GM12878 (cell line): ENCODE measurements at regions not wholly inside any gene's neighbourhood (a gene's known extent, or its start where the extent isn't known, plus 50 kb on each side); places are given as distances from the start of the nearest gene placed in this dataset.

Experiments
- ATAC-seq: fragments of 200-7000 bp; cut with Tn5 transposase; 3 replicates; pipeline ENCODE4 v1.9.1; 2020; ENCODE audit warnings: mild to moderate bottlenecking, moderate library complexity
- BruUV-seq: library from RNA; stranded (reverse); fragments of 400-500 nt; replicated peaks from 2 replicates; lab custom pipeline; 2021; lab: Mats Ljungman, UMichigan
- CTCF ChIA-PET: fragments of 300-600 bp; sonication (Branson Sonifier 250); formaldehyde crosslinking; extraction: SDS; loops from one replicate; lab custom pipeline; 2021; ENCODE audit warnings: inconsistent platforms; lab: Yijun Ruan, JAX
- POLR2A ChIA-PET: fragments of 350-600 bp; formaldehyde crosslinking; extraction: SDS; loops from one replicate; lab custom pipeline; 2021; ENCODE audit warnings: inconsistent platforms; lab: Charles Lee
- RAD21 ChIA-PET: fragments of 300-600 bp; sonication (Branson Sonifier 250); formaldehyde crosslinking; loops from one replicate; lab custom pipeline; 2023; ENCODE audit warnings: antibody characterized with exemption; ENCODE audit not compliant: unreplicated experiment; lab: Charles Lee
- SMC1A ChIA-PET: fragments of 300-600 bp; sonication (Branson Sonifier 250); formaldehyde crosslinking; loops from one replicate; lab custom pipeline; 2023; ENCODE audit not compliant: unreplicated experiment, uncharacterized antibody; lab: Charles Lee
- DNase-seq: peaks from one replicate; pipeline ENCODE4 v3.0.0-alpha.2; 2011; ENCODE audit warnings: low read depth, low spot score
- FAIRE-seq: peaks from 3 replicates; lab custom pipeline; 2011; peaks lifted over from hg19 to GRCh38; lab: Jason Lieb, UNC
- H2AFZ ChIP-seq: 2 replicates; pipeline ENCODE4 v1.6.0; 2011; ENCODE audit warnings: low read depth, low read length, control low read depth; ENCODE audit not compliant: control insufficient read depth
- H3K27ac ChIP-seq: 2 replicates; pipeline ENCODE4 v1.5.1; 2011; ENCODE audit warnings: control low read depth; ENCODE audit not compliant: control insufficient read depth, insufficient read depth
- H3K27me3 ChIP-seq, 2 experiments: replicated peaks in 1 of 2; 2 replicates each; pipeline versions ENCODE4 v1.6.0 to v1.6.1; 2011; ENCODE audit warnings: low read length in 1 of 2; ENCODE audit not compliant: control insufficient read depth in 2 of 2, insufficient read depth in 2 of 2
- H3K36me3 ChIP-seq, 2 experiments: 2 replicates each; pipeline ENCODE4 v1.5.1; 2011; ENCODE audit warnings: low read length in 1 of 2; ENCODE audit not compliant: control insufficient read depth in 2 of 2, insufficient read depth in 2 of 2
- H3K4me1 ChIP-seq: 2 replicates; pipeline ENCODE4 v1.6.1; 2011; ENCODE audit warnings: mild to moderate bottlenecking, low read length, moderate library complexity, mixed read lengths; ENCODE audit not compliant: control insufficient read depth, insufficient read depth
- H3K4me2 ChIP-seq: 2 replicates; pipeline ENCODE4 v1.6.0; 2011; ENCODE audit warnings: control low read depth; ENCODE audit not compliant: control insufficient read depth, insufficient read depth
- H3K4me3 ChIP-seq: fragments of 200-600 bp; sonication (generic); 2 replicates; pipeline ENCODE4 v1.5.1; 2016
- H3K79me2 ChIP-seq: 2 replicates; pipeline ENCODE4 v1.6.0; 2011; ENCODE audit warnings: low read length; ENCODE audit not compliant: control insufficient read depth, insufficient read depth
- H3K9ac ChIP-seq: 2 replicates; pipeline ENCODE4 v1.8.0; 2011; ENCODE audit warnings: low read length, control low read depth, mixed read lengths; ENCODE audit not compliant: control insufficient read depth, insufficient read depth
- H3K9me3 ChIP-seq: replicated peaks from 3 replicates; pipeline ENCODE4 v1.5.1; 2011; ENCODE audit warnings: mild to moderate bottlenecking, low read length; ENCODE audit not compliant: control insufficient read depth, insufficient read depth
- H4K20me1 ChIP-seq: 2 replicates; pipeline ENCODE4 v1.6.0; 2011; ENCODE audit not compliant: control insufficient read depth, insufficient read depth
- BRCA1 ChIP-seq: IDR thresholded peaks from 2 replicates; pipeline ENCODE4 v1.6.1; 2011; ENCODE audit warnings: low read depth, low read length, improper control_type of control experiment
- E4F1 ChIP-seq: fragments of 450-650 bp; IDR thresholded peaks from 2 replicates; pipeline ENCODE4 v1.6.1; 2018; ENCODE audit warnings: borderline replicate concordance, mild to moderate bottlenecking; ENCODE audit not compliant: partially characterized antibody
- HCFC1 ChIP-seq: fragments of 150-350 bp; IDR thresholded peaks from 2 replicates; pipeline ENCODE4 v1.6.1; 2014; ENCODE audit warnings: low read length
- HDAC2 ChIP-seq: fragments of 200-600 bp; sonication (generic); IDR thresholded peaks from 2 replicates; pipeline ENCODE4 v1.6.1; 2017
- KDM1A ChIP-seq: fragments of 200-600 bp; sonication (generic); IDR thresholded peaks from 2 replicates; pipeline ENCODE4 v1.6.1; 2016; ENCODE audit warnings: borderline replicate concordance
- MTA2 ChIP-seq: fragments of 450-650 bp; IDR thresholded peaks from 2 replicates; pipeline ENCODE4 v1.6.1; 2016; ENCODE audit warnings: low read depth, mild to moderate bottlenecking, moderate library complexity
- PKNOX1 ChIP-seq: fragments of 450-650 bp; IDR thresholded peaks from 2 replicates; pipeline ENCODE4 v1.6.1; 2016; ENCODE audit warnings: mild to moderate bottlenecking
- RBBP5 ChIP-seq: fragments of 200-600 bp; sonication (generic); conservative IDR thresholded peaks from 2 replicates; pipeline ENCODE4 v1.6.1; 2016
- SUZ12 ChIP-seq: fragments of 200-600 bp; sonication (generic); IDR thresholded peaks from one replicate; pipeline ENCODE4 v1.6.1; 2018; ENCODE audit warnings: antibody characterized with exemption, mild to moderate bottlenecking; ENCODE audit not compliant: unreplicated experiment
- ZNF24 ChIP-seq: fragments of 450-650 bp; IDR thresholded peaks from 2 replicates; pipeline ENCODE4 v1.6.1; 2017; ENCODE audit warnings: antibody characterized with exemption, mild to moderate bottlenecking
- WGBS: methylation state at CpG from one replicate; pipeline ENCODE4 v1.1.6; 2016; ENCODE audit warnings: low lambda C conversion rate; ENCODE audit not compliant: insufficient replicate concordance, insufficient coverage; ENCODE audit errors: missing lambda C conversion rate; 5-methylcytosine and 5-hydroxymethylcytosine counted together
- in situ Hi-C: fragments of 300-500 bp; cut with MboI; formaldehyde crosslinking; loops from 9 replicates; pipeline ENCODE4 v1.14.3; 2018; ENCODE audit warnings: mixed read lengths
- intact Hi-C: fragments of 100-400 bp; cut with micrococcal nuclease; formaldehyde crosslinking; loops from one replicate; pipeline ENCODE4 v1.14.2; 2022; ENCODE audit not compliant: unreplicated experiment
- TF ChIP-seq, protein P1 (sequence below): fragments of 450-650 bp; IDR thresholded peaks from 2 replicates; pipeline ENCODE4 v1.6.1; 2017; ENCODE audit warnings: low read depth, mild to moderate bottlenecking, moderate library complexity
- TF ChIP-seq, protein P2 (sequence below): IDR thresholded peaks from 2 replicates; pipeline ENCODE4 v1.6.1; 2011; ENCODE audit warnings: borderline replicate concordance, low read depth, mild to moderate bottlenecking, moderate library complexity, mixed read lengths, low read length; ENCODE audit not compliant: insufficient read depth; ENCODE audit errors: extremely low read length
- TF ChIP-seq, protein P3 (sequence below): IDR thresholded peaks from 2 replicates; pipeline ENCODE4 v1.6.1; 2012; ENCODE audit warnings: low read depth, low read length, improper control_type of control experiment
- TF ChIP-seq, protein P4 (sequence below): fragments of 450-650 bp; conservative IDR thresholded peaks from 2 replicates; pipeline ENCODE4 v1.6.1; 2017; ENCODE audit warnings: mild to moderate bottlenecking, moderate library complexity

DNA sequence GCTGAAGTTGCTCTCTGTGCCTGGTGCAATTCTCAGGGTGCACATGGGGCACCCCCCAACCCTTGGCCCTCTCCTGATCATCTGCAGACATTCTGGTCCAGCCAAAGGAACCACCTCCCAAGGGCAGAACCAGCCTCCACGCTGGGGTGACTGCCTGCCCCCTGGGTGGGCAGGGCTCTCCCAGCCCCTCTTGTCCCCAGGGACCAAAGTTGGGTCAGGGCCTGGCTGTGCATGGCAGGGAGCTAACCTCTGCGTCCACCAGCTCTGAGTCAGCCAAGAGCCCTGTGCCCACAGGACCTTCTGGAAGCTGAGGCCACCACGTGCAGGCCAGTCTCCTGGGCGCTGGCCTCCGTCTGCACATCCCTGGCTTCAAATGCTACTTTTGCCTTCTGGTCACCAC, 101.9 kb downstream of the SIK1 start:
- Histone ChIP-seq H3K79me2 (no peaks in the 10 kb centered on the region), H4K20me1 (no peaks in the 10 kb centered on the region; the same call in 1 of the 2 replicates), H2AFZ (no peak overlapping the region), H3K36me3 (no peaks in the 10 kb centered on the region), H3K4me1 (peaks cover 6% of the 10 kb centered on the region), H3K9ac (no peak overlapping the region), H3K27me3 (no peaks in the 10 kb centered on the region), H3K9me3 (no peaks in the 10 kb centered on the region), H3K4me3 (no peak overlapping the region), H3K4me2 (no peak overlapping the region), H3K27ac (no peak overlapping the region)
- DNase-seq (no peak), ATAC-seq (no peak), FAIRE-seq (no peak)
- TF ChIP-seq, protein P1, sequence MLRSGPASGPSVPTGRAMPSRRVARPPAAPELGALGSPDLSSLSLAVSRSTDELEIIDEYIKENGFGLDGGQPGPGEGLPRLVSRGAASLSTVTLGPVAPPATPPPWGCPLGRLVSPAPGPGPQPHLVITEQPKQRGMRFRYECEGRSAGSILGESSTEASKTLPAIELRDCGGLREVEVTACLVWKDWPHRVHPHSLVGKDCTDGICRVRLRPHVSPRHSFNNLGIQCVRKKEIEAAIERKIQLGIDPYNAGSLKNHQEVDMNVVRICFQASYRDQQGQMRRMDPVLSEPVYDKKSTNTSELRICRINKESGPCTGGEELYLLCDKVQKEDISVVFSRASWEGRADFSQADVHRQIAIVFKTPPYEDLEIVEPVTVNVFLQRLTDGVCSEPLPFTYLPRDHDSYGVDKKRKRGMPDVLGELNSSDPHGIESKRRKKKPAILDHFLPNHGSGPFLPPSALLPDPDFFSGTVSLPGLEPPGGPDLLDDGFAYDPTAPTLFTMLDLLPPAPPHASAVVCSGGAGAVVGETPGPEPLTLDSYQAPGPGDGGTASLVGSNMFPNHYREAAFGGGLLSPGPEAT = no peak
- no peak for TF ChIP-seq ZNF24
- TF ChIP-seq, protein P2, sequence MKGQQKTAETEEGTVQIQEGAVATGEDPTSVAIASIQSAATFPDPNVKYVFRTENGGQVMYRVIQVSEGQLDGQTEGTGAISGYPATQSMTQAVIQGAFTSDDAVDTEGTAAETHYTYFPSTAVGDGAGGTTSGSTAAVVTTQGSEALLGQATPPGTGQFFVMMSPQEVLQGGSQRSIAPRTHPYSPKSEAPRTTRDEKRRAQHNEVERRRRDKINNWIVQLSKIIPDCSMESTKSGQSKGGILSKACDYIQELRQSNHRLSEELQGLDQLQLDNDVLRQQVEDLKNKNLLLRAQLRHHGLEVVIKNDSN = no peak
- TF ChIP-seq, protein P3, sequence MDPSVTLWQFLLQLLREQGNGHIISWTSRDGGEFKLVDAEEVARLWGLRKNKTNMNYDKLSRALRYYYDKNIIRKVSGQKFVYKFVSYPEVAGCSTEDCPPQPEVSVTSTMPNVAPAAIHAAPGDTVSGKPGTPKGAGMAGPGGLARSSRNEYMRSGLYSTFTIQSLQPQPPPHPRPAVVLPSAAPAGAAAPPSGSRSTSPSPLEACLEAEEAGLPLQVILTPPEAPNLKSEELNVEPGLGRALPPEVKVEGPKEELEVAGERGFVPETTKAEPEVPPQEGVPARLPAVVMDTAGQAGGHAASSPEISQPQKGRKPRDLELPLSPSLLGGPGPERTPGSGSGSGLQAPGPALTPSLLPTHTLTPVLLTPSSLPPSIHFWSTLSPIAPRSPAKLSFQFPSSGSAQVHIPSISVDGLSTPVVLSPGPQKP = no peak
- TF ChIP-seq, protein P4, sequence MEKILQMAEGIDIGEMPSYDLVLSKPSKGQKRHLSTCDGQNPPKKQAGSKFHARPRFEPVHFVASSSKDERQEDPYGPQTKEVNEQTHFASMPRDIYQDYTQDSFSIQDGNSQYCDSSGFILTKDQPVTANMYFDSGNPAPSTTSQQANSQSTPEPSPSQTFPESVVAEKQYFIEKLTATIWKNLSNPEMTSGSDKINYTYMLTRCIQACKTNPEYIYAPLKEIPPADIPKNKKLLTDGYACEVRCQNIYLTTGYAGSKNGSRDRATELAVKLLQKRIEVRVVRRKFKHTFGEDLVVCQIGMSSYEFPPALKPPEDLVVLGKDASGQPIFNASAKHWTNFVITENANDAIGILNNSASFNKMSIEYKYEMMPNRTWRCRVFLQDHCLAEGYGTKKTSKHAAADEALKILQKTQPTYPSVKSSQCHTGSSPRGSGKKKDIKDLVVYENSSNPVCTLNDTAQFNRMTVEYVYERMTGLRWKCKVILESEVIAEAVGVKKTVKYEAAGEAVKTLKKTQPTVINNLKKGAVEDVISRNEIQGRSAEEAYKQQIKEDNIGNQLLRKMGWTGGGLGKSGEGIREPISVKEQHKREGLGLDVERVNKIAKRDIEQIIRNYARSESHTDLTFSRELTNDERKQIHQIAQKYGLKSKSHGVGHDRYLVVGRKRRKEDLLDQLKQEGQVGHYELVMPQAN = no peak
- no peak for TF ChIP-seq MTA2
- no peak for TF ChIP-seq HCFC1
- no peak for TF ChIP-seq HDAC2
- TF ChIP-seq BRCA1 = no peak
- TF ChIP-seq SUZ12 = no peak
- TF ChIP-seq RBBP5 = no peak
- no peak for TF ChIP-seq PKNOX1
- no peak for TF ChIP-seq E4F1
- TF ChIP-seq KDM1A = no peak
- in situ Hi-C loops = no loop called here
- POLR2A ChIA-PET = no interaction called here
- intact Hi-C loops = no loop called here
- WGBS = 48% methylated on average over 5 of the region's 5 CpGs
- RAD21 ChIA-PET = no interaction called here
- no TSS peak for BruUV-seq
- CTCF ChIA-PET = no interaction called here
- SMC1A ChIA-PET = no interaction called here
